HepG2 (cell line): ENCODE measurements at regions not wholly inside any gene's neighbourhood (a gene's known extent, or its start where the extent isn't known, plus 50 kb on each side); places are given as distances from the start of the nearest gene placed in this dataset.
A peak's percentile ranks its signal among the peaks of the same experiment; 100 is the strongest.

Source experiments
- BHLHE40 ChIP-seq: IDR thresholded peaks from 2 replicates; pipeline ENCODE4 v1.6.1; 2011; ENCODE audit warnings: low read length, improper control_type of control experiment
- CHD4 ChIP-seq: fragments of 200-600 bp; sonication (generic); IDR thresholded peaks from 2 replicates; pipeline ENCODE4 v1.7.0; 2017; ENCODE audit warnings: mild to moderate bottlenecking, low read length, borderline replicate concordance
- EP300 ChIP-seq, 3 experiments: sonication (generic) in 1 of 3; formaldehyde crosslinking in 1 of 3; IDR thresholded peaks; 2 replicates each; pipeline versions ENCODE4 v1.5.1 to v1.6.1; 2011 to 2020; ENCODE audit warnings: low read depth in 2 of 3, low read length in 2 of 3, borderline replicate concordance in 1 of 3, improper control_type of control experiment in 1 of 3, mild to moderate bottlenecking in 1 of 3, missing genetic modification reagents in 1 of 3, moderate library complexity in 1 of 3
- HOXA9 ChIP-seq: sonication (generic); formaldehyde crosslinking; IDR thresholded peaks from 2 replicates; pipeline ENCODE4 v1.8.1; 2022; ENCODE audit warnings: missing genetic modification reagents, mild to moderate bottlenecking, moderate library complexity, borderline replicate concordance
- MAFF ChIP-seq: IDR thresholded peaks from 2 replicates; pipeline ENCODE4 v1.6.1; 2011; ENCODE audit warnings: low read depth, low read length, improper control_type of control experiment
- MLLT10 ChIP-seq: sonication (generic); formaldehyde crosslinking; IDR thresholded peaks from 2 replicates; pipeline ENCODE4 v1.4.0; 2020; ENCODE audit warnings: missing genetic modification reagents
- NR1H2 ChIP-seq: sonication (generic); formaldehyde crosslinking; IDR thresholded peaks from 2 replicates; pipeline ENCODE4 v1.8.1; 2022; ENCODE audit warnings: low read depth, missing genetic modification reagents, borderline replicate concordance
- PITX1 ChIP-seq: sonication (generic); formaldehyde crosslinking; IDR thresholded peaks from 2 replicates; pipeline ENCODE4 v1.5.1; 2020; ENCODE audit warnings: mild to moderate bottlenecking, missing genetic modification reagents
- SSRP1 ChIP-seq: IDR thresholded peaks from 2 replicates; pipeline ENCODE4 v1.6.1; 2016; ENCODE audit warnings: control low read depth
- U2AF1 ChIP-seq: fragments of 200-400 bp; formaldehyde crosslinking; optimal IDR thresholded peaks from 2 replicates; pipeline ENCODE3; 2017; ENCODE audit warnings: mild to moderate bottlenecking, low read depth, low read length
- ZBTB21 ChIP-seq: sonication (generic); formaldehyde crosslinking; IDR thresholded peaks from 2 replicates; pipeline ENCODE4 v1.4.0; 2020; ENCODE audit warnings: missing genetic modification reagents
- ZFP36L1 ChIP-seq: sonication (generic); formaldehyde crosslinking; IDR thresholded peaks from 2 replicates; pipeline ENCODE4 v1.8.0; 2022; ENCODE audit warnings: mild to moderate bottlenecking, missing genetic modification reagents, moderate library complexity
- ZFY ChIP-seq: sonication (generic); formaldehyde crosslinking; IDR thresholded peaks from 2 replicates; pipeline ENCODE4 v1.4.0; 2020; ENCODE audit warnings: missing genetic modification reagents
- ZNF121 ChIP-seq: sonication (generic); formaldehyde crosslinking; IDR thresholded peaks from 2 replicates; pipeline ENCODE4 v1.5.0; 2020; ENCODE audit warnings: mild to moderate bottlenecking, missing genetic modification reagents
- ZNF232 ChIP-seq: sonication (generic); formaldehyde crosslinking; IDR thresholded peaks from 2 replicates; pipeline ENCODE4 v1.4.0; 2020; ENCODE audit warnings: missing genetic modification reagents, borderline replicate concordance
- ZNF563 ChIP-seq: sonication (generic); formaldehyde crosslinking; IDR thresholded peaks from 2 replicates; pipeline ENCODE4 v1.8.0; 2022; ENCODE audit warnings: mild to moderate bottlenecking, moderate library complexity, missing genetic modification reagents
- ZNF737 ChIP-seq: sonication (generic); formaldehyde crosslinking; IDR thresholded peaks from 2 replicates; pipeline ENCODE4 v1.5.0; 2020; ENCODE audit warnings: missing genetic modification reagents, mild to moderate bottlenecking, borderline replicate concordance
- ZNF782 ChIP-seq: sonication (generic); formaldehyde crosslinking; IDR thresholded peaks from 2 replicates; pipeline ENCODE4 v1.4.0; 2020; ENCODE audit warnings: missing genetic modification reagents, mild to moderate bottlenecking, borderline replicate concordance
- TF ChIP-seq, protein P1 (sequence below): sonication (generic); formaldehyde crosslinking; IDR thresholded peaks from 2 replicates; pipeline ENCODE4 v1.5.1; 2020; ENCODE audit warnings: mild to moderate bottlenecking, missing genetic modification reagents, borderline replicate concordance
- TF ChIP-seq, protein P2 (sequence below): sonication (generic); formaldehyde crosslinking; conservative IDR thresholded peaks from 2 replicates; pipeline ENCODE4 v1.8.1; 2023; ENCODE audit warnings: missing genetic modification reagents
- TF ChIP-seq, protein P3 (sequence below): sonication (generic); formaldehyde crosslinking; IDR thresholded peaks from 2 replicates; pipeline ENCODE4 v1.5.0; 2020; ENCODE audit warnings: missing genetic modification reagents, mild to moderate bottlenecking, borderline replicate concordance

DNA sequence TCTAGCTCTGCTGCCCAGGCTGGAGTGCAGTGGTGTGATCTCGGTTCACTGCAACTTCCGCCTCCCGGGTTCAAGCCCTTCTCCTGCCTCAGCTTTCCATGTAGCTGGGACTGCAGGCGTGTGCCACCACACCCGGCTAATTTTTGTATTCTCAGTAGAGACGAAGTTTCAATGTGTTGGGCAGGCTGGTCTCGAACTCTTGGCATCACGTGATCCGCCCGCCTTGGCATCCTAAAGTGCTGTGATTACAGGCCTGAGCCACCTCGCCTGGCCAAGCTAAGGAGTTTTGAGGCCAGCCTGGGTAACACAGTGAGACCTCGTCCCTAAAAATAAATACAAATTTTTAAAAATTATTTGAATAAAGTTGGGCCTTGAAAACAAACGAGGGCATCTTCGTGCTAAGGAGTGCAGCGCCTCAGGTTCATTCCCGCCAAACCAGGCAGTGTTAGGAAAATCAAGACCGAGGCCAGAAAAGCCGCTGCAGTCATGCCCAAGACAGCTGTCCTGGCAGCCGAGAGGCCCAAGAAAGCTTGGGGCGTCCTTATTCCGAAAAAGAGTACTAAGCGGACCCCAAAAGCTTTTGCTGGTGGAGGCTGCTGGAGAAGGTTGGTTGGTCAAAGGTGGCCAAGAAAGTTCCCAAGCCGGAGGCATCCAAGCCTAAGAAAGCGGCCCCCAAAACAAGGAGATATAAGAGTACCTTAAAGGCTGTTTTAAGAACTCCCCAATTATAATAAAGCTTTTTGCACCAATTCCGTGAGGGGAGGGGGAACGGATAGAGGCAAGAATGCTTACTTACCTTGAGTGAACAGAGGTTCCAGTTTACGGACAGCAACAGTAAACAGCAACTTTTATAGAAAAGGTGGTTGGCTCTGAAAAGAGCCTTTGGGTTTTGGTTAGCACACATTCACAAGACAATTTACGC, 109.0 kb downstream of the HFE start (continued):
- TF ChIP-seq EP300 (IDR thresholded peaks at IDR 0.05; ENCODE audit: low read depth in 2 of 2, low read length in 2 of 2) (no peak), EP300 (CRISPR knock-in tag; IDR thresholded peaks at IDR 0.05; ENCODE audit: borderline replicate concordance) (no peak), HOXA9 (CRISPR knock-in tag) (no peak), ZNF121 (peak; percentile 97), ZFP36L1 (0 out of 2 replicates have a peak, but pooled peaks have one; percentile 7), ZNF737 (CRISPR knock-in tag) (no peak), ZFY (CRISPR knock-in tag) (peak; percentile 53), PITX1 (0 out of 2 replicates have a peak, but pooled peaks have one; percentile 12), SSRP1 (CRISPR knock-in tag) (0 out of 2 replicates have a peak, but pooled peaks have one; percentile 45), MLLT10 (CRISPR knock-in tag) (0 out of 2 replicates have a peak, but pooled peaks have one; percentile 20), ZNF232 (CRISPR knock-in tag) (no peak), BHLHE40 (0 out of 2 replicates have a peak, but pooled peaks have one; percentile 17), U2AF1 (no peak), NR1H2 (no peak), ZNF563 (CRISPR knock-in tag) (0 out of 2 replicates have a peak, but pooled peaks have one; percentile 37), MAFF (no peak), ZNF782 (no peak), CHD4 (0 out of 2 replicates have a peak, but pooled peaks have one; percentile 52), ZBTB21 (CRISPR knock-in tag) (no peak)
- TF ChIP-seq, protein P1, sequence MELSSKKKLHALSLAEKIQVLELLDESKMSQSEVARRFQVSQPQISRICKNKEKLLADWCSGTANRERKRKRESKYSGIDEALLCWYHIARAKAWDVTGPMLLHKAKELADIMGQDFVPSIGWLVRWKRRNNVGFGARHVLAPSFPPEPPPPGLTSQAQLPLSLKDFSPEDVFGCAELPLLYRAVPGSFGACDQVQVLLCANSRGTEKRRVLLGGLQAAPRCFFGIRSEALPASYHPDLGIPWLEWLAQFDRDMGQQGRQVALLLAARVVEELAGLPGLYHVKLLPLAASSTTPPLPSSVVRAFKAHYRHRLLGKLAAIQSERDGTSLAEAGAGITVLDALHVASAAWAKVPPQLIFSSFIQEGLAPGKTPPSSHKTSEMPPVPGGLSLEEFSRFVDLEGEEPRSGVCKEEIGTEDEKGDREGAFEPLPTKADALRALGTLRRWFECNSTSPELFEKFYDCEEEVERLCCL (CRISPR knock-in tag): 0 out of 2 replicates have a peak, but pooled peaks have one; percentile 55
- TF ChIP-seq, protein P2, sequence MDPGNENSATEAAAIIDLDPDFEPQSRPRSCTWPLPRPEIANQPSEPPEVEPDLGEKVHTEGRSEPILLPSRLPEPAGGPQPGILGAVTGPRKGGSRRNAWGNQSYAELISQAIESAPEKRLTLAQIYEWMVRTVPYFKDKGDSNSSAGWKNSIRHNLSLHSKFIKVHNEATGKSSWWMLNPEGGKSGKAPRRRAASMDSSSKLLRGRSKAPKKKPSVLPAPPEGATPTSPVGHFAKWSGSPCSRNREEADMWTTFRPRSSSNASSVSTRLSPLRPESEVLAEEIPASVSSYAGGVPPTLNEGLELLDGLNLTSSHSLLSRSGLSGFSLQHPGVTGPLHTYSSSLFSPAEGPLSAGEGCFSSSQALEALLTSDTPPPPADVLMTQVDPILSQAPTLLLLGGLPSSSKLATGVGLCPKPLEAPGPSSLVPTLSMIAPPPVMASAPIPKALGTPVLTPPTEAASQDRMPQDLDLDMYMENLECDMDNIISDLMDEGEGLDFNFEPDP (CRISPR knock-in tag): no peak
- TF ChIP-seq, protein P3, sequence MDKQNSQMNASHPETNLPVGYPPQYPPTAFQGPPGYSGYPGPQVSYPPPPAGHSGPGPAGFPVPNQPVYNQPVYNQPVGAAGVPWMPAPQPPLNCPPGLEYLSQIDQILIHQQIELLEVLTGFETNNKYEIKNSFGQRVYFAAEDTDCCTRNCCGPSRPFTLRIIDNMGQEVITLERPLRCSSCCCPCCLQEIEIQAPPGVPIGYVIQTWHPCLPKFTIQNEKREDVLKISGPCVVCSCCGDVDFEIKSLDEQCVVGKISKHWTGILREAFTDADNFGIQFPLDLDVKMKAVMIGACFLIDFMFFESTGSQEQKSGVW (CRISPR knock-in tag): peak; percentile 59; the same call in 1 of the 2 replicates
